Mucosa of rectum (tissue), 2 donors: ENCODE measurements at regions not wholly inside any gene's neighbourhood (a gene's known extent, or its start where the extent isn't known, plus 50 kb on each side); places are given as distances from the start of the nearest gene placed in this dataset.

Experiments used
- H3K27ac ChIP-seq, 2 donors: one replicate each; pipeline ENCODE4 v1.7.0; 2013; ENCODE audit warnings: inconsistent platforms in 2 of 2, low read depth in 2 of 2, low read length in 2 of 2
- H3K27me3 ChIP-seq, 2 donors: one replicate each; pipeline ENCODE4 v1.7.0; 2013; ENCODE audit warnings: low read length in 2 of 2; ENCODE audit not compliant: control insufficient read depth in 2 of 2, insufficient read depth in 2 of 2
- H3K36me3 ChIP-seq, 2 donors: one replicate each; pipeline ENCODE4 v1.7.0; 2013; ENCODE audit warnings: low read length in 2 of 2; ENCODE audit not compliant: control insufficient read depth in 2 of 2, insufficient read depth in 2 of 2
- H3K4me1 ChIP-seq, 2 donors: one replicate each; pipeline ENCODE4 v1.7.0; 2013; ENCODE audit warnings: low read length in 2 of 2, mild to moderate bottlenecking in 1 of 2; ENCODE audit not compliant: control insufficient read depth in 2 of 2, insufficient read depth in 2 of 2
- H3K4me3 ChIP-seq, 2 donors: one replicate each; pipeline ENCODE4 v1.7.0; 2013; ENCODE audit warnings: low read length in 2 of 2
- H3K9ac ChIP-seq, 2 donors: one replicate each; pipeline ENCODE4 v1.7.0; 2013; ENCODE audit warnings: low read length in 2 of 2, low read depth in 1 of 2, mild to moderate bottlenecking in 1 of 2
- H3K9me3 ChIP-seq, 2 donors: one replicate each; pipeline ENCODE4 v1.7.0; 2013; ENCODE audit warnings: low read length in 2 of 2; ENCODE audit not compliant: control insufficient read depth in 2 of 2
- donor health status: healthy.
- donor health status: Normal muscosa, but diverticular disease.

GRCh38 chr6:114524081-114524480 is 181.3 kb upstream of the HS3ST5 start:
- Histone ChIP-seq H3K4me1 (no peaks in the 10 kb centered on the region), H3K9me3 (no peaks in the 10 kb centered on the region), H3K9ac (no peak overlapping the region), H3K27me3 (no peaks in the 10 kb centered on the region), H3K36me3 (no peaks in the 10 kb centered on the region), H3K4me3 (no peak overlapping the region), H3K27ac (no peak overlapping the region)

GRCh38 chr6:114523508-114523907 is 180.7 kb upstream of the HS3ST5 start:
- no peaks in the 10 kb centered on the region for H3K36me3 ChIP-seq
- no peaks in the 10 kb centered on the region for H3K27me3 ChIP-seq

GRCh38 chr6:114521926-114522325 is 179.1 kb upstream of the HS3ST5 start:
- Histone ChIP-seq H3K27ac (no peak overlapping the region), H3K4me1 (no peaks in the 10 kb centered on the region), H3K9me3 (no peaks in the 10 kb centered on the region), H3K9ac (no peak overlapping the region), H3K4me3 (no peak overlapping the region), H3K36me3 (no peaks in the 10 kb centered on the region), H3K27me3 (no peaks in the 10 kb centered on the region)

More at GRCh38 chr6:114523508-114523907, 180.7 kb upstream of the HS3ST5 start:
- no peaks in the 10 kb centered on the region for H3K4me1 ChIP-seq
- no peak overlapping the region for H3K27ac ChIP-seq
- no peak overlapping the region for H3K9ac ChIP-seq
- H3K4me3 ChIP-seq, result no peak overlapping the region
- H3K9me3 ChIP-seq, result no peaks in the 10 kb centered on the region

- H3K36me3 ChIP-seq, result no peaks in the 10 kb centered on the region
- H3K27me3 ChIP-seq, result no peaks in the 10 kb centered on the region
- no peak overlapping the region for H3K4me3 ChIP-seq
- H3K9me3 ChIP-seq, result no peaks in the 10 kb centered on the region
- no peak overlapping the region for H3K27ac ChIP-seq
- H3K4me1 ChIP-seq, result no peaks in the 10 kb centered on the region
- no peak overlapping the region for H3K9ac ChIP-seq
Measured at GRCh38 chr6:114520976-114521375, 178.2 kb upstream of the HS3ST5 start.

- Histone ChIP-seq H3K27me3 (no peaks in the 10 kb centered on the region), H3K36me3 (no peaks in the 10 kb centered on the region), H3K9me3 (no peaks in the 10 kb centered on the region), H3K4me3 (no peak overlapping the region), H3K4me1 (no peaks in the 10 kb centered on the region), H3K27ac (no peak overlapping the region), H3K9ac (no peak overlapping the region)
Measured at GRCh38 chr6:114514170-114514569, 171.3 kb upstream of the HS3ST5 start.

GRCh38 chr6:114471450-114471849 is 128.6 kb upstream of the HS3ST5 start:
- no peak overlapping the region for H3K9ac ChIP-seq
- H3K36me3 ChIP-seq, result no peaks in the 10 kb centered on the region
- H3K4me3 ChIP-seq, result no peak overlapping the region
- H3K4me1 ChIP-seq, result no peaks in the 10 kb centered on the region
- no peaks in the 10 kb centered on the region for H3K9me3 ChIP-seq
- no peaks in the 10 kb centered on the region for H3K27me3 ChIP-seq
- H3K27ac ChIP-seq, result no peak overlapping the region

GRCh38 chr6:114467931-114468330 is 125.1 kb upstream of the HS3ST5 start:
- Histone ChIP-seq H3K27ac (no peak overlapping the region), H3K36me3 (no peaks in the 10 kb centered on the region), H3K4me1 (no peaks in the 10 kb centered on the region), H3K9me3 (no peaks in the 10 kb centered on the region), H3K4me3 (no peak overlapping the region), H3K27me3 (no peaks in the 10 kb centered on the region), H3K9ac (no peak overlapping the region)

GRCh38 chr6:114465511-114465910 is 122.7 kb upstream of the HS3ST5 start:
- H3K36me3 ChIP-seq, result no peaks in the 10 kb centered on the region
- H3K4me3 ChIP-seq, result no peak overlapping the region
- H3K27ac ChIP-seq, result no peak overlapping the region
- H3K9ac ChIP-seq, result no peak overlapping the region
- no peaks in the 10 kb centered on the region for H3K27me3 ChIP-seq
- no peaks in the 10 kb centered on the region for H3K4me1 ChIP-seq
- H3K9me3 ChIP-seq, result no peaks in the 10 kb centered on the region

GRCh38 chr6:114453737-114454276 is 111.0 kb upstream of the HS3ST5 start:
- Histone ChIP-seq H3K27ac (no peak overlapping the region), H3K36me3 (no peaks in the 10 kb centered on the region), H3K4me3 (no peak overlapping the region), H3K27me3 (no peaks in the 10 kb centered on the region), H3K9me3 (no peaks in the 10 kb centered on the region), H3K4me1 (no peaks in the 10 kb centered on the region), H3K9ac (no peak overlapping the region)

- Histone ChIP-seq H3K27me3 (no peaks in the 10 kb centered on the region), H3K27ac (no peak overlapping the region), H3K9me3 (no peaks in the 10 kb centered on the region), H3K9ac (no peak overlapping the region), H3K4me1 (no peaks in the 10 kb centered on the region), H3K36me3 (no peaks in the 10 kb centered on the region), H3K4me3 (no peak overlapping the region)
Measured at GRCh38 chr6:114452785-114453401, 110.1 kb upstream of the HS3ST5 start.
